ENCODE measurements at regions not wholly inside any gene's neighbourhood (a gene's known extent, or its start where the extent isn't known, plus 50 kb on each side); places are given as distances from the start of the nearest gene placed in this dataset.

- Histone ChIP-seq H2AFZ (ENCODE audit: low read length) (no peak overlapping the region), H3K9me3 (ENCODE audit: low read length) (no peaks in the 10 kb centered on the region), H3K27ac (ENCODE audit: extremely low read length, insufficient read depth, low read length) (no peak overlapping the region), H3K4me3 (replicated peaks in 1 of 3; ENCODE audit: insufficient read depth in 1 of 3, low read depth in 2 of 3, low read length in 3 of 3) (no peak overlapping the region), H3K9ac (ENCODE audit: insufficient read depth, low read depth, low read length) (no peak overlapping the region), H3K4me1 (ENCODE audit: insufficient read depth, low read length) (peaks cover 32% of the 10 kb centered on the region), H3K79me2 (ENCODE audit: insufficient read depth, low read length) (no peaks in the 10 kb centered on the region), H3K4me2 (ENCODE audit: low read depth, low read length) (no peak overlapping the region), H3K36me3 (replicated peaks in 1 of 2; ENCODE audit: control insufficient read depth in 1 of 2, insufficient read depth in 2 of 2, low read length in 2 of 2) (no peaks in the 10 kb centered on the region), H4K20me1 (ENCODE audit: insufficient read depth, low read length) (no peaks in the 10 kb centered on the region), H3K27me3 (ENCODE audit: control insufficient read depth in 1 of 2, insufficient read depth in 2 of 2, low read length in 2 of 2) (no peaks in the 10 kb centered on the region; a peak in 1 of 5 replicates)
- WGBS (ENCODE audit: low lambda C conversion rate) = 90% methylated on average over 5 of the region's 5 CpGs
- FAIRE-seq (no peak), ATAC-seq (no peak), DNase-seq (ENCODE audit: low spot score) (no peak)
- no TSS peak for BruUV-seq (replicated peaks)
- ChIA-PET POLR2A (no interaction called here), CTCF (ENCODE audit: low intra/inter-chr PET ratio, low total read pairs) (no interaction called here)
- no peak for TF ChIP-seq FOXO4 (CRISPR knock-in tag; conservative IDR thresholded peaks at IDR 0.05)
- intact Hi-C loops (cut with micrococcal nuclease; ENCODE audit: unreplicated experiment) (no loop called here), in situ Hi-C loops (cut with HindIII; ENCODE audit: extremely low pct_ligation_motif_present, low pct_unique_long_range_greater_than_20kb) (no loop called here)
Measured at GRCh38 chr6:11282875-11283274, 50.4 kb upstream of the NEDD9 start.

Measured in HepG2 (cell line).